NT2/D1 (cell line): ENCODE measurements at regions not wholly inside any gene's neighbourhood (a gene's known extent, or its start where the extent isn't known, plus 50 kb on each side); places are given as distances from the start of the nearest gene placed in this dataset.
"Not testable (repeated sequence)": the region's sequence is repeated elsewhere in the genome, so short reads cannot be mapped to it uniquely, and the experiment has no call there.

Experiments
- DNase-seq: peaks from one replicate; pipeline ENCODE4 v3.0.0-alpha.2; 2011; ENCODE audit warnings: low read depth, low spot score
- H3K27me3 ChIP-seq: 2 replicates; pipeline ENCODE4 v1.6.0; 2011; ENCODE audit warnings: mild to moderate bottlenecking; ENCODE audit not compliant: insufficient read length, insufficient read depth
- H3K36me3 ChIP-seq: 2 replicates; pipeline ENCODE4 v1.6.1; 2011; ENCODE audit warnings: mild to moderate bottlenecking, low read length, mixed read lengths; ENCODE audit not compliant: insufficient read depth, insufficient read length
- H3K4me1 ChIP-seq: 2 replicates; pipeline ENCODE4 v1.5.1; 2011; ENCODE audit not compliant: insufficient read depth, insufficient read length
- H3K4me3 ChIP-seq: 2 replicates; pipeline ENCODE4 v1.5.1; 2011; ENCODE audit warnings: low read depth; ENCODE audit not compliant: insufficient read length
- H3K9ac ChIP-seq: 2 replicates; pipeline ENCODE4 v1.6.0; 2011; ENCODE audit warnings: low read depth; ENCODE audit not compliant: insufficient read length
- H3K9me3 ChIP-seq: 2 replicates; pipeline ENCODE4 v1.5.1; 2011; ENCODE audit warnings: mild to moderate bottlenecking, low read length; ENCODE audit not compliant: insufficient read depth
- SUZ12 ChIP-seq: IDR thresholded peaks from 2 replicates; pipeline ENCODE4 v1.6.1; 2011; ENCODE audit not compliant: insufficient read length, insufficient read depth; ENCODE audit errors: extremely low read depth
- YY1 ChIP-seq: IDR thresholded peaks from 2 replicates; pipeline ENCODE4 v1.6.1; 2011; ENCODE audit not compliant: insufficient read length, insufficient read depth
- ZNF274 ChIP-seq: IDR thresholded peaks from 2 replicates; pipeline ENCODE4 v1.6.1; 2011; ENCODE audit warnings: mild to moderate bottlenecking, low read depth, low read length

DNA sequence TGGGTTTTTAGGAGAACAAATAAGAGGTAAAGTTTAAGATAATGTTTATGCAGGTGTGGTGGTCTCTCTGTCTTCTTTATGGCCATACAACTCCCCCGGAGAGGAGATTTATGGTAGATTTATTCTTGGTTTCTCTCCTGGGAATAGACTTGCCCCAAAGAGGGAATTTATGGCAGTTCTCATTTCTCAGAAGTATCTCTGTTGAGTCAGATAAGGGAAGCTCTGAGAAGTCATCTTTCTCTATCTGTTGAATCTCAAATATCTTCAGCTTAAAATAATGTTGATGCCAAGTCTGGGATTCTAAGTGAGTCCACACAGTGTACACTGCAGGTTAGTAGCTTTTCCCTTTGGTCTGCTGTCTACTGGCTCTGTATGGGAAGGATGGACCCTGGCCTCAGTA, 276.4 kb upstream of the PLET1 start:
- Histone ChIP-seq H3K36me3 (no peaks in the 10 kb centered on the region), H3K4me3 (no peak overlapping the region), H3K9ac (no peak overlapping the region), H3K9me3 (peaks cover 6% of the 10 kb centered on the region; the same call in 1 of the 2 replicates), H3K4me1 (no peaks in the 10 kb centered on the region), H3K27me3 (no peaks in the 10 kb centered on the region)
- TF ChIP-seq SUZ12 (no peak), YY1 (no peak)
- DNase-seq, result no peak

DNA sequence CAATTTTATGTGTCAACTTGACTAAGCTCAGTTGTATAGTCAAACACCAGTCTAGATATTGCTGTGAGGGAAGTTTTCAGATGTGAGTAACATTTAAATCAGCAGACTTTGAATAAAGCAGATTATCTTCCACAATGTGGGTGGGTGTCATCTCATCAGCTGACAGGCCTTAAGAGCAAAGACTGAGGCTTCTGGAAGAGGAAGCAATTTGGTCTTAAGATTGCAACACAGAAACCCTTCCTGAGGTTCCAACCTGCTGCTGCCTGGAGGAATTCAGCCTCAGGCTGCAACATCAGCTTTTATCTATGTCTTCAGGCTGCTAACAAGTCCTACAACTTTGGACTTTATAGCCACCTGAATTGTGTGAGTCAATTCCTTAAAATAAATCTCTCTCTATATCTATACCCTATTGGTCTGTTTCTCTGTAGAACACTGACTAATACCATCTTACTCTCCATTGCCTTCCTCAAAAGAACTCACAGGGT, 277.2 kb upstream of the PLET1 start:
- Histone ChIP-seq H3K9ac (no peak overlapping the region), H3K4me3 (no peak overlapping the region), H3K9me3 (peaks cover 8% of the 10 kb centered on the region; the same call in 1 of the 2 replicates), H3K4me1 (no peaks in the 10 kb centered on the region), H3K36me3 (no peaks in the 10 kb centered on the region), H3K27me3 (no peaks in the 10 kb centered on the region)
- no peak for DNase-seq
- TF ChIP-seq ZNF274 (no peak), YY1 (no peak), SUZ12 (no peak)

DNA sequence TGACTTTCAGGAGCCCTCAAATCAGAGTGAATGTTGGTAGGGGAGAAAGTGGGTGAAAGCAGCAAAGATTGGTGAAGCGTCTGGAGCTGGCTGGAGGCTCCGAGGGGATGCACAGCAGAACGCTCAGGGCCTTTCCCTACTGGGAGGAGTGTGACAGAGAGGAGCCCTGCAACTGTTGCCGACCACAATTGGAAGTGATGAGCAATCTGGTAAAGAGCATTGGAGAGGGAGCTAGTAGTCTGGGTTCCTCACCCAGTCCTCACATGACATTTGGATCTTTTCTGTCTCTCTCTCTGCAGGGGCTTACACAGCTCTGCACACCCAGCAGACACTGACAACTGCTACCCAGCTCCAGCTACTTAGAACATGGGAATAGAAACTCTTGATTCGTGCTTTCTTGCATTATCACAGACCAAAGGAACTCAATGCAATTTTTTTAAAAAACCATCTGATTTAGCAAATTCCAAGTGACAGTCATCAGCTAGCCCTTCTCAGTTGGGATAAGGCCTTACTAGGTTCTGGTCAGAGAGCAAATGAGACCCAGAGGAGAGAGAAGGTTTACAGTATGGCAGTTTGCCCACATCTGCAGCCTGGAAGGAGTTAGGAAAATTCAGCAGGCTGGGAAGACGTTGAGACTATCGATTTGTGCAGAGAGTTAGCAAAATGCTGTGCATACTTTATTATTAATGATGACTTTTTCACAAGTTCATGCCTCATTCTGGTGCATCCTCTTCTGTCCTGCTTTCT, 278.0 kb upstream of the PLET1 start:
- Histone ChIP-seq H3K36me3 (no peaks in the 10 kb centered on the region), H3K9me3 (peaks cover 8% of the 10 kb centered on the region; the same call in 1 of the 2 replicates), H3K4me1 (no peaks in the 10 kb centered on the region), H3K27me3 (no peaks in the 10 kb centered on the region), H3K9ac (no peak overlapping the region), H3K4me3 (no peak overlapping the region)
- TF ChIP-seq ZNF274 (no peak), SUZ12 (no peak), YY1 (no peak)
- no peak for DNase-seq

- not testable (repeated sequence) for H3K27me3 ChIP-seq, H3K36me3 ChIP-seq, H3K4me1 ChIP-seq, DNase-seq, H3K9me3 ChIP-seq, H3K4me3 ChIP-seq, H3K9ac ChIP-seq
Observed at GRCh38 chr11:112539281-112539555, 278.6 kb upstream of the PLET1 start.

GRCh38 chr11:112539741-112540140, 279.1 kb upstream of the PLET1 start:
- peaks cover 8% of the 10 kb centered on the region; the same call in 1 of the 2 replicates for H3K9me3 ChIP-seq

DNA sequence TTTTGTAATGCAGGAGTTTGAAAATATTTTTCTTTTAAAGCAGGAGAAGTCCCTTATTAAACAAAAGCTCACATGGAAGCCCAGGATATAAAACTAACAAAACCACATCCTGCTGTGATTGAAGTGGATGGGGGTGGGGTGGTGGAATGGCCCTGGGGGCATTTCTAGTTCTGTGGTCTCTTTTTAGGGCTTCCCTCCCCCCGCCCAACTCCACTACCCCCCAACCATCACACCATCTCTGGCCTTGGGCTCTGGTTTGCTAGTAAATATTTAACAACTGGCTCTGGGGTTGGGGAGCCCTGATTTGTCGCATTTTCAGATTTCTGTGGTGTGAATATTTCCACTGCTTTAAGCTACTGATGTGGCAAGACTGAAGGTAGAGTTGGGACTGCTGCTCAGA, 279.6 kb upstream of the PLET1 start:
- Histone ChIP-seq H3K4me3 (no peak overlapping the region), H3K4me1 (no peaks in the 10 kb centered on the region), H3K9me3 (peaks cover 8% of the 10 kb centered on the region; the same call in 1 of the 2 replicates), H3K27me3 (no peaks in the 10 kb centered on the region), H3K9ac (no peak overlapping the region), H3K36me3 (no peaks in the 10 kb centered on the region)
- TF ChIP-seq SUZ12 (no peak), YY1 (no peak), ZNF274 (no peak)
- no peak for DNase-seq

More at GRCh38 chr11:112539741-112540140, 279.1 kb upstream of the PLET1 start:
- no peaks in the 10 kb centered on the region for H3K36me3 ChIP-seq
- TF ChIP-seq SUZ12 (no peak), ZNF274 (no peak), YY1 (no peak)
- no peak overlapping the region for H3K4me3 ChIP-seq
- no peak for DNase-seq
- H3K4me1 ChIP-seq, result no peaks in the 10 kb centered on the region
- no peaks in the 10 kb centered on the region for H3K27me3 ChIP-seq
- H3K9ac ChIP-seq, result no peak overlapping the region

GRCh38 chr11:112541140-112542046, 280.7 kb upstream of the PLET1 start:
- H3K27me3 ChIP-seq, result no peaks in the 10 kb centered on the region
- TF ChIP-seq SUZ12, result no peak
- TF ChIP-seq ZNF274, result no peak
- TF ChIP-seq YY1, result no peak

More at GRCh38 chr11:112541140-112542046, 280.7 kb upstream of the PLET1 start:
- H3K9ac ChIP-seq, result no peak overlapping the region
- H3K4me3 ChIP-seq, result no peak overlapping the region
- DNase-seq, result no peak
- H3K4me1 ChIP-seq, result no peaks in the 10 kb centered on the region
- H3K36me3 ChIP-seq, result no peaks in the 10 kb centered on the region
- peaks cover 8% of the 10 kb centered on the region; the same call in 1 of the 2 replicates for H3K9me3 ChIP-seq
